Stimulated activated CD4-positive, alpha-beta T cell treated with anti-CD3 and anti-CD28 coated beads, Interleukin-4, amount 100 ng/mL, for 4 hours (primary cell): ENCODE measurements at regions not wholly inside any gene's neighbourhood (a gene's known extent, or its start where the extent isn't known, plus 50 kb on each side); places are given as distances from the start of the nearest gene placed in this dataset.
A peak's percentile ranks its signal among the peaks of the same experiment; 100 is the strongest.

Experiments used
- DNase-seq, 2 experiments: peaks; one replicate each; pipeline ENCODE4 v3.0.0-alpha.2; 2020

GRCh38 chr15:98421419-98422129 is 226.8 kb upstream of the IGF1R start:
- peak; percentile 30 to 68 for DNase-seq

- DNase-seq = no peak
Observed at GRCh38 chr15:98422130-98422478, 226.2 kb upstream of the IGF1R start.

GRCh38 chr15:98425173-98425572 is 223.2 kb upstream of the IGF1R start:
- no peak for DNase-seq

- DNase-seq = no peak
Observed at GRCh38 chr15:98427321-98427720, 221.0 kb upstream of the IGF1R start.

- DNase-seq = peak; percentile 25 to 65
Observed at GRCh38 chr15:98428253-98428989, 219.9 kb upstream of the IGF1R start.

GRCh38 chr15:98431171-98431570 is 217.2 kb upstream of the IGF1R start:
- no peak for DNase-seq

GRCh38 chr15:98433346-98433745 is 215.0 kb upstream of the IGF1R start:
- no peak for DNase-seq

- DNase-seq = no peak
Observed at GRCh38 chr15:98433856-98434255, 214.5 kb upstream of the IGF1R start.

- no peak for DNase-seq
Observed at GRCh38 chr15:98437752-98438151, 210.6 kb upstream of the IGF1R start.

- no peak for DNase-seq
Observed at GRCh38 chr15:98438326-98438725, 210.0 kb upstream of the IGF1R start.

GRCh38 chr15:98438907-98439306 is 209.4 kb upstream of the IGF1R start:
- no peak for DNase-seq

GRCh38 chr15:98439523-98439942 is 208.8 kb upstream of the IGF1R start:
- DNase-seq = no peak

- no peak for DNase-seq
Observed at GRCh38 chr15:98440917-98441316, 207.4 kb upstream of the IGF1R start.

- DNase-seq = no peak
Observed at GRCh38 chr15:98441599-98441998, 206.7 kb upstream of the IGF1R start.

- DNase-seq = peak; percentile 43 to 45
Observed at GRCh38 chr15:98442379-98442833, 205.9 kb upstream of the IGF1R start.

GRCh38 chr15:98442901-98443300 is 205.4 kb upstream of the IGF1R start:
- DNase-seq = no peak

GRCh38 chr15:98443526-98443925 is 204.8 kb upstream of the IGF1R start:
- DNase-seq = no peak

- no peak for DNase-seq
Observed at GRCh38 chr15:98444138-98444537, 204.2 kb upstream of the IGF1R start.

- DNase-seq = no peak
Observed at GRCh38 chr15:98445315-98445714, 203.0 kb upstream of the IGF1R start.

- no peak for DNase-seq
Observed at GRCh38 chr15:98446083-98446482, 202.3 kb upstream of the IGF1R start.

- no peak for DNase-seq
Observed at GRCh38 chr15:98447069-98447468, 201.3 kb upstream of the IGF1R start.

GRCh38 chr15:98451236-98451635 is 197.1 kb upstream of the IGF1R start:
- DNase-seq = no peak

- no peak for DNase-seq
Observed at GRCh38 chr15:98452238-98452637, 196.1 kb upstream of the IGF1R start.

GRCh38 chr15:98455904-98456303 is 192.4 kb upstream of the IGF1R start:
- DNase-seq = no peak

GRCh38 chr15:98476559-98476958 is 171.8 kb upstream of the IGF1R start:
- DNase-seq = no peak
